IgD-negative memory B cell (primary cell): ENCODE measurements at regions not wholly inside any gene's neighbourhood (a gene's known extent, or its start where the extent isn't known, plus 50 kb on each side); places are given as distances from the start of the nearest gene placed in this dataset.
"Not testable (repeated sequence)": the region's sequence is repeated elsewhere in the genome, so short reads cannot be mapped to it uniquely, and the experiment has no call there.

Experiments
- H3K27ac Mint-ChIP-seq, 3 donors: one replicate each; pipeline ENCODE4 v1.8.0; 2020 to 2022; ENCODE audit warnings: mild to moderate bottlenecking in 3 of 3, mixed read lengths in 3 of 3, moderate library complexity in 1 of 3
- H3K27me3 Mint-ChIP-seq: one replicate; pipeline ENCODE4 v1.8.0; 2021; ENCODE audit warnings: mixed read lengths
- H3K36me3 Mint-ChIP-seq: one replicate; pipeline ENCODE4 v1.8.0; 2020; ENCODE audit warnings: mild to moderate bottlenecking, mixed read lengths
- H3K4me1 Mint-ChIP-seq, 3 donors: one replicate each; pipeline ENCODE4 v1.8.0; 2020 to 2022; ENCODE audit warnings: mixed read lengths in 3 of 3, mild to moderate bottlenecking in 1 of 3
- H3K4me3 Mint-ChIP-seq, 4 donors: one replicate each; pipeline ENCODE4 v1.8.0; 2020 to 2022; ENCODE audit warnings: mild to moderate bottlenecking in 4 of 4, mixed read lengths in 4 of 4, moderate library complexity in 3 of 4
- H3K9me3 Mint-ChIP-seq, 3 donors: one replicate each; pipeline ENCODE4 v1.8.0; 2020 to 2021; ENCODE audit warnings: mixed read lengths in 3 of 3, mild to moderate bottlenecking in 1 of 3

DNA sequence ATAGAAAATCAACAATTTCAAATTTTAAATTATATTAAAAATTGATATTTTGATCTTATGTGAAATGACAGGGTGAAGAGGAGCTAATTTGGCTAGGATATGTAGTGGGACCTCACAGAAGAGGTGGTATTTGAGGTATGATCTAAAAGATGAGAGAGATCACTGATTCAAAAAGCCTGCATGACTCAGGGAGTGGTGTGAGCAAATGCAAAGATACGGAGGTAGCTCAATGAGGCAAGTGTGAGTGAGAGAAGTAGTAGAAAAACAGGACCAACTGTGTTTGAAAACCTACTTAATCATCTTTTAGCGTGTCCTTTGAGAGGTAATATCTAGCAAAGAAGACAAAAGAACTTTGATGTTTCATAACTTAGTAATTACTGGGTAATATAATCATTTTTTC is 557.5 kb downstream of the DSC3 start:
- no peak overlapping the region for H3K4me3 Mint-ChIP-seq
- no peaks in the 10 kb centered on the region for H3K36me3 Mint-ChIP-seq
- H3K9me3 Mint-ChIP-seq: peaks cover under 1 to 4% (median 2%) of the 10 kb centered on the region in 3 donors
- H3K4me1 Mint-ChIP-seq: no peaks in the 10 kb centered on the region
- H3K27ac Mint-ChIP-seq: no peak overlapping the region
- no peaks in the 10 kb centered on the region for H3K27me3 Mint-ChIP-seq

DNA sequence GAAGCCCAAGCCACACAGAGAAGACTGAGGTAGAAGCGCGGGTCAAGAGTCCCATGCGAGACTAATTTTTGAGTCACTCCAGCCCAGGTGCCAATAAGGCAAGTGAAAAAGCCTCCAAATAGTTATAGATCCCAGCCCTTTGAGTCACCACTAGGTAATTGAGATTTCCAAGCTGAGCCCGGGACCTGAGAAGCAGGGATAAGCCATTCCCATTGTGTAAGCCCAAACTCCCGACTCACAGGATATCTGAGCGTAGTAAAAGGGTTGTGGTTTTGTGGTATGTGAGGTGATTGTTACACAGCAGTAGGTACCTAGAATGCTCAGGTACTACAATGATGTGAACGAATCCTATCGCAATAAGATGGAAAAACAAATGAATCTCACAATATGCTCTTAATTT is 560.7 kb downstream of the DSC3 start:
- H3K27ac Mint-ChIP-seq: no peak overlapping the region
- H3K4me3 Mint-ChIP-seq: no peak overlapping the region
- no peaks in the 10 kb centered on the region for H3K27me3 Mint-ChIP-seq
- no peaks in the 10 kb centered on the region for H3K36me3 Mint-ChIP-seq
- peaks cover 0 to 2% (median 0%) of the 10 kb centered on the region in 3 donors for H3K9me3 Mint-ChIP-seq
- no peaks in the 10 kb centered on the region for H3K4me1 Mint-ChIP-seq

DNA sequence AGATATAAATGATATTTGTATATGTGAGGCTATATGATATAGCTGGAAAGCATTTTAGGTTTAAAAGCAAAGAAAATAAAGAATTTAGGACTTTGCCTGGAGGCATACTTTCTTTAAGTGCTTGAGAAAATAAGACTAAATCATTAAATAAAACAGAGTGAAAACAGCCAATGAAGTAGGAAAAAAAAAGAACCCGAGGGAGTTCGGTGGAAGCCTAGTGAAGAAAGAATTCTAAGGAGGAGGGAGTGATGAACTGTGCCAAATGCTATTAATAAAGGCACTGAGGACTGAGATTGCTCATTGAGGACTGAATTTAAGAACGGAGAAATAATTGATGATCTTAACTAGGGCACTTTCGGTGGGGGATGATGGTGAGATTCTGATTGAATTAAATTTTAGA is 573.5 kb downstream of the DSC3 start:
- peaks cover 0 to 2% (median 0%) of the 10 kb centered on the region in 3 donors for H3K4me1 Mint-ChIP-seq

DNA sequence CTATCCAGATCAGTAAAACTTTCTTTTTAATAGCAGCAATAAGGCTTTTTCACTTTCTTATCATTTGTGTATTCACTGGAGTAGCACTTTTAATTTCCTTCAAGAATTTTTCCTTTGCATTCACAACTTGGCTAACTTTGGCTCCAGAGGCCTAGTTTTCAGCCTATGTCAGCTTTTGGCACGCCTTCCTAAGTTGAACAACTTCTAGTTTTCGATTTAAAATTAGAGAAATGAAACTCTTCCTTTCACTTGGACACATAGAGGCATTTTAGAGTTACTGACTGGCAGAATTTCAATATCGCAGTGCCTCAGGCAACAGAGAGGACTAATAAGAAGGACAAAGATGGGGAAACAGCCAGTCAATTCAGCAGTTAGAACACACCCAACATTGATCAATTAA is 577.4 kb downstream of the DSC3 start:
- no peak overlapping the region for H3K27ac Mint-ChIP-seq
- no peak overlapping the region for H3K4me3 Mint-ChIP-seq
- peaks cover 0 to 2% (median 0%) of the 10 kb centered on the region in 3 donors for H3K4me1 Mint-ChIP-seq
- H3K27me3 Mint-ChIP-seq: no peaks in the 10 kb centered on the region
- peaks cover 0 to 8% (median 4%) of the 10 kb centered on the region in 3 donors for H3K9me3 Mint-ChIP-seq
- H3K36me3 Mint-ChIP-seq: no peaks in the 10 kb centered on the region

More for the DNA sequence above, 573.5 kb downstream of the DSC3 start:
- H3K27me3 Mint-ChIP-seq: no peaks in the 10 kb centered on the region
- H3K36me3 Mint-ChIP-seq: no peaks in the 10 kb centered on the region
- no peak overlapping the region for H3K4me3 Mint-ChIP-seq
- H3K27ac Mint-ChIP-seq: no peak overlapping the region
- H3K9me3 Mint-ChIP-seq: peaks cover 0 to 9% (median 4%) of the 10 kb centered on the region in 3 donors

DNA sequence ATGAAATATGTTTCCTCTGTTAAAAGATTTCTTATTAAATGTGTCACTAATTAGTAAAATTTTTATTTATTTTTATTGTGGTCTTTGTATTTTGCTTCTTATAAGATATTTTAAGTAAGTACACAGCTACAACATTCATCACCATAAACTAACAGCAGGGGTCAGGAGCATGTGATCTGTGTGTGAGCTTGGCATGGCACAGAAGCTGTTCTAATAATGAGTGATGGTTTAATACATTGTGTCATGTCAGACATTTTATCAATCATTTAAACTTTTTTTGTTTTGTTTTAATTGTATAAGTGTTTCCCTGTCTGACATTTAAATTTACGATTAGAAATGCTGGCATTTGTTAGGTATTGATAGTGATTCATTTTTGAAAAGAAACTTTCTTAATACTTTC is 585.4 kb downstream of the DSC3 start:
- no peaks in the 10 kb centered on the region for H3K27me3 Mint-ChIP-seq
- H3K4me1 Mint-ChIP-seq: no peaks in the 10 kb centered on the region
- no peak overlapping the region for H3K4me3 Mint-ChIP-seq

DNA sequence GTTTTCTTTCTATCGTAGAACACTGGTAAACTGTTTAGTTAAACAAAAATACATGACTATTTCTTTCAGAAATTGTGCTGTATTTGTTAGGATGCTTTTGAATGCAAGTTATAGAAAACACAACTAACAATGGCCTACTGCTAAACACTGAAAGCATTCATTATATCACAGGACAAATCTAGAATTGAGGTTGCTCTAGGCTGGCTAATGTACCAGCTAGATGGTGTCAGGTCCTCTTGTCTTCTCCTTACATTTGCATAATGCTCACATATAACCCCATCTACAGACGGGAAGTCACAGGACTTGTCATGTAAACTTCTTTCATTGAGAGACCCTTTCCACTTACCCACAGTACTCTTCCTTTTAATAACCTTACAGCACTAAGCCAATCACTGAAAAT is 586.8 kb downstream of the DSC3 start:
- Mint-ChIP-seq H3K4me1 (no peaks in the 10 kb centered on the region), H3K9me3 (peaks cover 2 to 12% (median 9%) of the 10 kb centered on the region in 3 donors), H3K27ac (no peak overlapping the region), H3K27me3 (no peaks in the 10 kb centered on the region), H3K36me3 (no peaks in the 10 kb centered on the region), H3K4me3 (no peak overlapping the region)

More for the DNA sequence above, 585.4 kb downstream of the DSC3 start:
- Mint-ChIP-seq H3K36me3 (no peaks in the 10 kb centered on the region), H3K27ac (no peak overlapping the region), H3K9me3 (peaks cover 2 to 9% (median 8%) of the 10 kb centered on the region in 3 donors)

DNA sequence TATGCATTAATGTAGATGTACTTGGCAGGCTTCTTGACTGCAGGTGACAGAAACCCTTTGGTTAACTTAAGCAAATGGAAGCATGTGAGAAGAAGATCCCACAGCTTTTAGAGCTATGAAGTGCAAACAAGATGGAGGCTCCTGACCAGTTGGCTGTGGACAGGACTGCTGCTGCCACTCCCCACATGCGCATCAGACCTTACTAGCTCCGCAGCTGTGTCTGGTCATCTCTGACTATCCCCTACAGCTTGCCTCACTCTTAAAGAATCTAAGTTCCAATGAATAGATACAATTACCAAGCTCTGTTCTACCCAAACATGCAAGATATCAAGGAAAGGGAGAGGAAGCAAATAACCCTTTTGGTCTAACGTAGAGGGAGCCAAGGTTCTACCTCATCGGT is 587.6 kb downstream of the DSC3 start:
- Mint-ChIP-seq H3K36me3 (no peaks in the 10 kb centered on the region), H3K4me3 (no peak overlapping the region), H3K27ac (no peak overlapping the region), H3K27me3 (no peaks in the 10 kb centered on the region), H3K9me3 (peaks cover 2 to 11% (median 9%) of the 10 kb centered on the region in 3 donors), H3K4me1 (no peaks in the 10 kb centered on the region)

DNA sequence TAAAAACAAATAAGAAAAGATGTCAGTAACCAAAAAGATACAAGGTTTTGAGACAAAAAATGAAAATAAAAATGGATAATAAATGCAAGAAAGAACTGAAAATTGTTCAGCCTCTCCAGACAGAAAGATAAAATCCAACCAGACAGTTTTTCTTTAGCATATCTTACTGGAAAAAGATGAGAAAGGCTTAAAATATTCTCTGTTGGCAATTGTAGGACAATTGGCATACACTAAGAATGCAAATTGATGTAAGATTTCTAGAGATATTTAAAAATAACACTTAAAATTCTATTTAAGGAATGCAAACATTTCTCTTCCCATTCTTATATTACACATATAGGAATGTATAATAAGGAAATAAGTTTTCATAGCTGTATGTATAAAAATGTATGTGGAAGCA is 590.6 kb downstream of the DSC3 start:
- no peak overlapping the region for H3K27ac Mint-ChIP-seq
- no peak overlapping the region for H3K4me3 Mint-ChIP-seq
- no peaks in the 10 kb centered on the region for H3K36me3 Mint-ChIP-seq
- H3K27me3 Mint-ChIP-seq: no peaks in the 10 kb centered on the region
- no peaks in the 10 kb centered on the region for H3K4me1 Mint-ChIP-seq
- peaks cover 2 to 11% (median 9%) of the 10 kb centered on the region in 3 donors for H3K9me3 Mint-ChIP-seq

DNA sequence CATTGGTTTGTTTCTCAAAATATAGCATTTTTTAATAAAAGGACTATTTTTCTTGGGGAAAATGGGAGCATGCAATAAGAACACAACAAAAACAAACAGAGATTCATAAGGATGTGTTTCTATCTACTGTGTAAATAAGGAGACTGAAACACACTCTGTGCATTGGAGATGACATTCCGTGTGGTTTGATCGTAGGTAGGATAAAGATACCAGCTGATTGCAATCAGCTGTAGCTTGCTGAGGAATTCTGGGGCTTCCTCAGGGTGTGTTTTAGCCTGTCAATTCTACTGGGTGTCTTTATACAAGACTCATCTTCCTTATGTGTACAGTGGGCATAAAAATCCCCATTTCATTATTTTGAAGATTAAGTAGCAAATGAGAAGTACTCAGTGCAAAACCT is 591.6 kb downstream of the DSC3 start:
- Mint-ChIP-seq H3K4me1 (no peaks in the 10 kb centered on the region), H3K27me3 (no peaks in the 10 kb centered on the region), H3K27ac (no peak overlapping the region), H3K9me3 (peaks cover 2 to 10% (median 6%) of the 10 kb centered on the region in 3 donors), H3K4me3 (no peak overlapping the region), H3K36me3 (no peaks in the 10 kb centered on the region)

DNA sequence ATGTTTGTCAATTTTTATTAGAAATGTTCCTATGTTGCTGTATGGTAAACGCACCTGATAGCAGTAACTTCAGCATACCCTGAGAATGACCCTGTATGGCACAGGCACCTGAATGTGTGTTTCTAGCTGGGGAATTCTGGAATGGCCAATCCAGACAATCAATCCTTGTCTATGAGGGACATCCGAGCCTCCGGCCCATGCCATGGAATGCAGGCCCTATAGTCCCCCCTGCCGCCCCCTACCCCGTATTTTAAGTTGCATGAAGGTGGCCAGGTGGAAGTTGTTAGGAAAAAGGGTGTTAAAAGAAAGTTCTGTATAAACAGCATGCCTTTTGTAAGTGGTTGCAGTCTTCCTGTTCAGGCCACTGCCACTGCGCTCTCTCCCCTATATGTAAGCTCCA is 595.9 kb downstream of the DSC3 start:
- no peaks in the 10 kb centered on the region for H3K36me3 Mint-ChIP-seq
- peaks cover 0 to 8% (median 7%) of the 10 kb centered on the region in 3 donors for H3K9me3 Mint-ChIP-seq
- H3K27me3 Mint-ChIP-seq: no peaks in the 10 kb centered on the region
- no peak overlapping the region for H3K4me3 Mint-ChIP-seq
- no peaks in the 10 kb centered on the region for H3K4me1 Mint-ChIP-seq
- H3K27ac Mint-ChIP-seq: no peak overlapping the region

DNA sequence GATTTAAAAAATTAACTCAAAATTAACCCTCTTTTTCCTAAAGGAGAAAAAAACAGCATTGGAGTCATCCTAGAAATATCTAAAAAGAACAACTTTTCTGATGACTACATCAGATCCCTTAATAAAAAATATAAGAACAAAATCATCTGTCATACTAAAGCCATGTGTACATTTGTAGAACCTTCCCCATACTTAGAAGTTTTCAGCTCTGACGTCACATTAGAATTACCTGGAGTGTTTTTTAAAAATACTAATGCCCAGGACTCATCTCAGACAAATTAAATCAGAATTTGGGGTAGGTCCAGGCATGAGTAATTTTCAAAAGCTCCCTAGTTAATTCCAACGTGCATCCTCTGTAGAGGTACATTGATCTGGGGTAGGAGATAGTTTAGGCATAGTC is 598.0 kb downstream of the DSC3 start:
- no peaks in the 10 kb centered on the region for H3K4me1 Mint-ChIP-seq
- no peak overlapping the region for H3K4me3 Mint-ChIP-seq
- H3K9me3 Mint-ChIP-seq: peaks cover 2 to 7% (median 5%) of the 10 kb centered on the region in 3 donors
- no peak overlapping the region for H3K27ac Mint-ChIP-seq
- H3K36me3 Mint-ChIP-seq: no peaks in the 10 kb centered on the region
- no peaks in the 10 kb centered on the region for H3K27me3 Mint-ChIP-seq

DNA sequence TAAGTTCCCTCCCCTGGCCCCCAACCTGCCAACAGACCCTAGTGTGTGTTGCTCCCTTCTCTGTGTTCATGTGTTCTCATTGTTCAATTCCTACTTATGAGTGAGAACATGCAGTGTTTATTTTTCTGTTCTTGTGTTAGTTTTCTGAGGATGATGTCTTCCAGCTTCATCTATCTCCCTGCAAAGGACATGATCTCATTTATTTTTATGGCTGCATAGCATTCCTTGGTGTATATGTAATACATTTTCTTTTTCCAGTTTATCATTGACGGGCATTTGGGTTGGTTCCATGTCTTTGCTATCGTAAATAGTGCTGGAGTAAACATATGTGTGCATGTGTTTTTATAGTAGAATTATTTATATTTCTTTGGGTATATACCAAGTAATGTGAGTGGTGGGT is 602.2 kb downstream of the DSC3 start:
- Mint-ChIP-seq H3K36me3 (no peaks in the 10 kb centered on the region), H3K27ac (no peak overlapping the region), H3K27me3 (no peaks in the 10 kb centered on the region), H3K4me1 (no peaks in the 10 kb centered on the region), H3K4me3 (no peak overlapping the region), H3K9me3 (peaks cover 3 to 17% (median 6%) of the 10 kb centered on the region in 3 donors)

DNA sequence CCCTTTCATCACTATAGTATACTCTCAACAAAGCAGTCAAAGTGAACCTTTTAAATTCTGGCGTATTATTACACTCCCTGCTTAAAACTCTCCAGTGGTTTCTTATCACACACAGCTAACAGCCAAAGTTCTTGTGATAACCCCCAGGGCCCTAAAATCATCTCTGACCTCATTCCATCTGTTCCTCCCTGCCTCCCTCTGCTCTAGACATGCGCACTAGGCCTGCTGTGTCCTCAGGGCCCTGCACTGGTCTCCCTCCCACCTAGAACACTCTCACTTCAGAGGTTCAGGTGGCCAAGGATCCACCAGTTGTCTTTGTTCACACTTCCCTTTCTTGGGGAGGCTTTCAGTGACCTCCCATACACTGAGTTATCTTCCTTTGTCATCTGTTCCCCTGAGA is 603.4 kb downstream of the DSC3 start:
- Mint-ChIP-seq H3K4me1 (no peaks in the 10 kb centered on the region), H3K4me3 (no peak overlapping the region), H3K27me3 (no peaks in the 10 kb centered on the region), H3K27ac (no peak overlapping the region), H3K36me3 (no peaks in the 10 kb centered on the region), H3K9me3 (peaks cover 3 to 17% (median 6%) of the 10 kb centered on the region in 3 donors)

DNA sequence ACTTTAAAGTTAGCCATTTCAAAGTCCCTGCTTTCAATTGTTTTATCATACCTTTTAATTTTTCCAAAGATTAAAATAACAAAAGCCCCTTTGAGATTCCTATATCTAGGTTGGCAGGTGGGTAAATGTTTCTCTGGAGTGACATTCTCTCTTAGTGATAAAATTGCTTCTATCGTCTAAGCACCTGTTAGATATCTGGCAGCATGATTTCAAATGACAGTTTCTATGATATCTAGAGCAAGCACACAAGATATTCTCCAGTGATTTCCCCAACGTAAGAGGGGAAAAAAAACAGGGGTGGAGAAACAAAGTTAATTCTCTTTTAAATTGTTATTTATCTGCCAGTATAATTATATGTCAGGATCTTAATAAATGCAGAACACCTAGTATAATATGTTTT is 610.2 kb downstream of the DSC3 start:
- H3K27me3 Mint-ChIP-seq: no peaks in the 10 kb centered on the region
- peaks cover 0 to 1% (median 0%) of the 10 kb centered on the region in 3 donors for H3K4me1 Mint-ChIP-seq
- H3K27ac Mint-ChIP-seq: no peak overlapping the region
- no peak overlapping the region for H3K4me3 Mint-ChIP-seq
- peaks cover 2% of the 10 kb centered on the region for H3K36me3 Mint-ChIP-seq
- peaks cover 3 to 7% (median 4%) of the 10 kb centered on the region in 3 donors for H3K9me3 Mint-ChIP-seq

DNA sequence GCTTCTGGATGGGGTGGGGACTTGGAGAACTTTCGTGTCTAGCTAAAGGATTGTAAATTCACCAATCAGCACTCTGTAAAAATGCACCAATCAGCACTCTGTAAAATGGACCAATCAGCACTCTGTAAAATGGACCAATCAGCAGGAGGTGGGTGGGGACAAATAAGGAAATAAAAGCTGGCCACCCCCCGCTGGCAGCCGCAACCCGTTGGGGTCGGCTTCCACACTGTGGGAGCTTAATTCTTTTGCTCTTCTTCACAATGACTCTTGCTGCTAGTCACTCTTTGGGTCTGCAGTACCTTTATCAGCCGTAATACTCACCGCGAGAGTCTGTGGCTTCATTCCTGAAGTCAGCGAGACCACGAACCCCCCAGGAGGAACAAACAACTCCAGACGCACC is 623.1 kb downstream of the DSC3 start:
- peak overlapping the region in 1 of 4 donors; percentile 63 for H3K4me3 Mint-ChIP-seq
- not testable (repeated sequence) for H3K27ac Mint-ChIP-seq, H3K4me1 Mint-ChIP-seq, H3K27me3 Mint-ChIP-seq, H3K36me3 Mint-ChIP-seq
- H3K9me3 Mint-ChIP-seq: peaks cover 3 to 11% (median 7%) of the 10 kb centered on the region in 3 donors

DNA sequence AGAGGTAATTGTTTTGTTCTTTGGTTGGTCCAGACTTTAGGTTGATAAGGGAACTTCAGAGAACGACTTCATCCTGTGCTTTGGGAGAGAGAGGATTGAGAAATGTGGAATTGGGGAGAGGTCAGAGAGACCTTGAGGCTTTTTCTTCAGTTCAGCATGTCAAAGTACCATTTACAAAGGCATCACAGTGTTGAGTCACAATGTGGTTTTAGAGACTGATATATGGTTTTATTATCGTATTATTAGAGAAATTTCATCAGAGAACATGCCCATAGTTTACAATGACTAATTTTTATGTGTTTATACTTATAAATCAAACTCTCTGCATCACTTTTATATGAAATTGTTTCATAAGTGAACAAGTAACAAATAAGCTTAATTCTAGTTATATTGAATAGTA is 626.6 kb downstream of the DSC3 start:
- Mint-ChIP-seq H3K27me3 (no peaks in the 10 kb centered on the region), H3K36me3 (no peaks in the 10 kb centered on the region), H3K4me1 (peaks cover 0 to 2% (median 0%) of the 10 kb centered on the region in 3 donors), H3K9me3 (peaks cover 4 to 10% (median 6%) of the 10 kb centered on the region in 3 donors), H3K27ac (no peak overlapping the region), H3K4me3 (no peak overlapping the region)

DNA sequence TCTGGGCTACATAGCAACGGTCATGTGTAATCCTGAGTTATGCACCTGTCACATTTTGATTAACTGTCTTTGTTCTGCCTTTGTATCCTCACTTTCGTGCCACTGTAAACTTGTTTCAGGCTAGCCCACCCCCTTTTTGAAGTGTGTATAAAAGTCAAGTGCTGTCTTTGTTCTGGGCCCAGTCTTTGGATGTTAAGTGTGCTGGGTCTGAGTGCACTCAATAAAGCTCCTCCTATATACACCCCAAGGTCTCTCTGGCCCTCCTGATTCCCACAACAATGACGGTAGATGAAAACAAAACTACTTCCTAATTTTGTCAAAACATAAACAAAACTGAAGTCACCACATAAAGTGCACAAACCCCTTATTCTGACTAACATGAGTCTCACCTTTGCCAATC is 633.4 kb downstream of the DSC3 start:
- peaks cover 5 to 19% (median 8%) of the 10 kb centered on the region in 3 donors for H3K9me3 Mint-ChIP-seq
- H3K27me3 Mint-ChIP-seq: no peaks in the 10 kb centered on the region
- H3K4me3 Mint-ChIP-seq: no peak overlapping the region
- H3K36me3 Mint-ChIP-seq: no peaks in the 10 kb centered on the region
- H3K27ac Mint-ChIP-seq: no peak overlapping the region
- no peaks in the 10 kb centered on the region for H3K4me1 Mint-ChIP-seq
